Activated gamma-delta T cell (primary cell): ENCODE measurements at regions not wholly inside any gene's neighbourhood (a gene's known extent, or its start where the extent isn't known, plus 50 kb on each side); places are given as distances from the start of the nearest gene placed in this dataset.
"Not testable (repeated sequence)": the region's sequence is repeated elsewhere in the genome, so short reads cannot be mapped to it uniquely, and the experiment has no call there.

ENCODE experiments used
- DNase-seq: peaks from one replicate; lab custom pipeline; 2025; lab: John Stamatoyannopoulos, UW

DNA sequence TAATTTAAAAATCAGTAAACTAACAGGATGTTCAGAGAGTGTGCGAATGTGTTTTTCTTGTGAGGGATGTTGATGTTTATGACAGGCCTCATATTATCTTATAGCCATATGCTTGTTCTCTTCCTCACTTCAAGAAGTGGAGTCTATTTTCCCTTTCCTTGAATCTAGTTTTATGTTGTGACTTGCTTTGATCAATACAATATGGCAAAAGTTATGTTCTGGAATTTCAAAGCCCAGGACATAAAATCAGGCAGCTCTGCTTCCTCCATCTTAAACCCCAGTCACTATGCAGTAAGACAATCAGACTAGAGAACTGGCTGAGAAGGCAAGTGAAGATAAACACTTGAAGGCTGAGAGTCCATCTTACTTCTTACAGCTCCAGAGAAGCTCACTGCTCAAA, 585.1 kb upstream of the NETO1 start:
- DNase-seq: no peak

DNA sequence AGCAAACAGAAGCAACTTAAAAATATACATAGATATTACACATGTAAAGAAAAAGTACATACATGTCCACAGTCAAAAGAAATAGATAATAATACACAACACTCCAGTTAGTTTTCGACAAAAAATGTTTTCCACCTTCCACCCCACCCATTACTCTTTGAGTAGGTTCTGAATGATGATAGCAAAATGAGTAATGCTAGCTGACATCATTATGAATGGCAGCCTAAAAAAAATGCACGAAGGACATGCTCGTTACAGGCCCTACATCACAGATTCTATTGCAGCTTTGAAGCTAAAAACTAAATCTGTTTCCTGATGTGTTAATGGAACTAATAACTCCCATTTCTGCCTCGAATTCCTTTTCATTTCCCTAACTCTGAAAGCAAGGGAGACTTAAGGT, 578.7 kb upstream of the NETO1 start:
- DNase-seq: no peak

DNA sequence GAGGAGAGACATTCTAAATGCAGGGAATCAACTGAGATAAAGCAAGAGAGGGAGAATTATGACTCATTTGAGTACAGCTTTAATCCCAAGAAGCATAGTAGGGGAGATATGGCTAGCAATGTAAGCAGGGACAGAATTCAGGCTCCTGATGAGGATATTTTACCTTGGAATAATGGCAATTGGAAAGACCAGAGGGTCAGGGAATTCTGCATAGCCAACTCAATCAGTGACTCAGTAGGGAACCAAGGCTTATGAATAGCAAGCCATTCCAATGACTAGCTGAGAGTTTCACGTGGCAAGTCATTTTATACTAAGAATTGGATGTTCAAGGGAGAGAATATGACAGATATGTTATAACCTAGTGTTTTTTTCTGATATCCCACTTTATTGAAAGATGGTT, 563.8 kb upstream of the NETO1 start:
- DNase-seq: no peak

- no peak for DNase-seq
Observed at GRCh38 chr18:73421010-73421409, 553.2 kb upstream of the NETO1 start.

- DNase-seq: no peak
Observed at GRCh38 chr18:73419531-73419930, 551.7 kb upstream of the NETO1 start.

GRCh38 chr18:73414598-73414997, 546.8 kb upstream of the NETO1 start:
- DNase-seq: no peak

DNA sequence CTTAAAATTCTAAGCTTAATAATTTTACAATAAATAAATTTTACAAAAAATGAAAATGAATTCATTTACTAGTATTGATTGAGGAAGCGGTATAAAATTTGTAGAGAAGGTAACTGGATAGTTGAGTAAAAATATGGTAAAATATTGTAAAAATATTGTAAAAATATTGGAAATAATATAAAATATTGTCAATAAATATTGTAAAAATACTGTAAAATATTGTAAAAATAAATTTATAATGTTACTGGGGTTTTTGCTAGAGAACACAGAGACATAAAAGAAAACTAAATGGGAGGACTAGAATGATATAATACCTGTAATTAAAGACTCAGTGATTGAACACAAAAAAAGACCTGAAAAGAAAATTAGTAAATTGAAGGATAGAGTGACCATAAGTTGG, 546.3 kb upstream of the NETO1 start:
- DNase-seq: no peak

DNA sequence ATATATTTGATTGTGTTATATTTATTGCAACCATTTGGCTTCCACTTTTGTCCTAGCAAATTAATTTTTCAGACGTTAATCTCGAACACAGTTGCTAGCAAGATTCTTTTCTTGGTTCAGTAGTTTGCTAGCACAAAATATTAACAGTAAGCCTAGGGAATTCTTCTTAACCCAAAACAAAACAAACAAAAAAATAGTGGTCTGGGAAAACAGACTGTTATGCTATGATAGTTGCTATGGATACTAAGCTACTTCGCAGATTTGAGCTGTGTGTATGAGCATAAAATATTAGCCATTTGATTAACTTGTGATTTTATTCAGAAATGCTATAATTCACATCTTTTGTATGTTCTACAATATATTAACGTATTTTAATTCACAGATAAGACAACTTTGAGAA, 541.5 kb upstream of the NETO1 start:
- DNase-seq: no peak

DNA sequence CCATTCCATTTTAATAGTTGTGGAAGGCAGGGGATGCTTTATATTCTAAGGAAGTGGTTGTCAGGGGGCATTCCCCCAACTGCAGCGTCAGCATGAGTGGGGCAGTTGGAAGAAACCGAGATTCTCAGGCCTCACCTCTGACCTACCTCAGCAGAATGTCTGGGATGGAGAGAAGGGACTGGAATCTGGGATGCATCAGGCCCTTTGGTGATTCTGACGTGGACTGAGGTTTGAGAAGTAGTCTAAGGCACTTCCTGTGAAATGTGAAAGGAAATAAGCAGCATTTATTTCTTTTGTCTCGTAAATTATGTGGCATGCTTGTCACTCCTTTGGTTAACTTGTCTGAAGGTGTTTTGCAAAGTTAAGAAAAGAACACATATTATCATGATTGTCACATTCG, 540.7 kb upstream of the NETO1 start:
- no peak for DNase-seq

DNA sequence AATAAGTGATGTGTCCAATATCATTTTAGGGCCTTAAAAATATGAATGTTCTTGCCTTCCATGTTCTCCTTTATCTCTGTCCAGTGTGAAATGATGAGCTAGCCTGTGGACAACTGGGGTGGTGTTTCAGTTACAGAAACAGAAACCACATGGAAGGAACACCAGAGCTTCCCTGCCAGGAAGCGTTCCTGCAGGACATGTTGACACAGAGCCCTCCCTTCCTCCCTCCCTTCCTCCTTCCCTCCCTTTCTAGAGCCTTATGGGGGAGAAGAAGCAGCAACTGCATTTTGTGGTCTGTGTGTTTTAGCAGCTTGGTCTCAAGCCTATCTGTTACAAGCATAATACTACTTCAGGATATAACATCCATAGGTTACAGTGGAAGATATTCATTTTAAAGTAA, 539.7 kb upstream of the NETO1 start:
- DNase-seq: no peak

GRCh38 chr18:73384246-73384645, 516.5 kb upstream of the NETO1 start:
- DNase-seq: no peak

- DNase-seq: no peak
Observed at GRCh38 chr18:73381699-73382036, 513.9 kb upstream of the NETO1 start.

- DNase-seq: no peak
Observed at GRCh38 chr18:73381016-73381698, 513.4 kb upstream of the NETO1 start.

- no peak for DNase-seq
Observed at GRCh38 chr18:73366713-73367112, 498.9 kb upstream of the NETO1 start.

DNA sequence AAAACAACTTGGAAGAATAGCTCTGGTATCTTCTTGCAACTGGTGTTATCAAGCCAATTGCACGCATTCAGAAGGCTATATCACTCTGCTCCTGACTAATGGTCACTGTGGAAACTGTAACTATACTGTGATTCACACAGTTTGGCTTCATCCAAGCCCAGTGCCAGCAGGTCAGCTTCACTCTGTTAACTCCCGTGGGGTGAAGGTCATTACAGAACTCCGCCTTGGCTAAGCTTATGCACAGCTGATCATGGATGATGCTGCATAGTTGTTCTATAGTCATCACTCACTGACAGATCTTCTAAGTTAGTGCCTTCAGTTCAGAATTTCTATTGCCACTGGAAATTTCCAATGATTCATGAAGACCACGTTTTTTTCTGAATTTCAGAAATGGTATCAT, 497.2 kb upstream of the NETO1 start:
- DNase-seq: no peak

DNA sequence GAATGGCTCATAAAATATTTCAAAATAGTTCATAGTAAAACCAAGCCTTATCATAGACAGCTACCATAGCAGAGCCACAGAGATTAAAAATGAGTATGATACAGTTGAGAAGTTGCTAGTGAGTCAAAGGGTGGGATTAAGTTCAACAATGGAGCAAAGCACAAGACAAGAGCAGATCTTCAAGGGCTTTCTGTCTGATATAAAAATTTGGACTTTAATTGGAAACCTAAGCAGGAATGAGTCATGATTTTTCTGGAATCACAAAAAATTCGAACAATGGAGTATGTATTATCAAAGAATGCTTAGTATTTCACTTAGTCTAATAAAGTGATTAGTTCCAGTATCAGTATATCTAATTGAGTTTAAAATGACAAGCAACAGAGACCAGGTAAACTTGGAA, 487.3 kb upstream of the NETO1 start:
- DNase-seq: no peak

- DNase-seq: no peak
Observed at GRCh38 chr18:73352546-73352945, 484.8 kb upstream of the NETO1 start.

DNA sequence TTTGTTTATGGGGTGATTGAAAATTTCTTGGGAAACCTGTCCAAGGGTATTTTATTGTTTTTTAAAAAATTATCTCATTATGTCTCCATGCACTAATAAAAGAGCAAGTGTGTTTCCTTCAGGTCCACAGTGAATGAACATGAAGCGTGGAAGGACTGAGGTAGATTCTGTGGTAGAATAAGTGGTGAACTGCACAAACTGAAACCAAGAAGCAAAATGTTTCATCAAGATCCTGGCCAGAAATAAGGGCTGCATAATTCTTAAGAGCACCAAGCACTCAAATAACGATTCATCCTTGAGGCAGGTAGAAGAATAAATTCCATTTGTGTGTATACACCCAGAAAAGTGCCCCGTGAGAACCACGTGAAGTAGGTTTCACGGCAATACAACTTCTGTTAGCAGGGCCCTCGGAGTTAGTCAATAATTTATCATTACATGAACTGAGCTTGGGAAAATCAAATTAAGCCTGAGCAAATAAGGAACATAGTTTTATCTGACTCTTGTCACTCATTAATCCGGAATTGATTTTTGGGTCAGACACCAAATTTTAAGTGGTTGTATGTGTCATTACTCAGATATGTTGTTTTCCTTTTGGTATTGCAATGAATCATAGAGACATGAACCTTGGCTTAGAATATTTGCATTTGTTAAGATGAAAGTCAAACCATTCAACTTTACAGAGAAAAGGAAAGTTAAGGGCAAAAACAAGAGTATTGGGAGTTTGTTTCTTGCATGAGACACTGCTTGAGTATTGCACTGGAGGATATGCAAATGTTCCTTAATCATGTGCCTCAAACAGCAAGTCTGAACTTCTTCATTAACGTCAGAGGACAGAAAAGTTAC, 472.6 kb upstream of the NETO1 start:
- no peak for DNase-seq

GRCh38 chr18:73331212-73331772, 463.5 kb upstream of the NETO1 start:
- no peak for DNase-seq

GRCh38 chr18:73330106-73330505, 462.3 kb upstream of the NETO1 start:
- not testable (repeated sequence) for DNase-seq

DNA sequence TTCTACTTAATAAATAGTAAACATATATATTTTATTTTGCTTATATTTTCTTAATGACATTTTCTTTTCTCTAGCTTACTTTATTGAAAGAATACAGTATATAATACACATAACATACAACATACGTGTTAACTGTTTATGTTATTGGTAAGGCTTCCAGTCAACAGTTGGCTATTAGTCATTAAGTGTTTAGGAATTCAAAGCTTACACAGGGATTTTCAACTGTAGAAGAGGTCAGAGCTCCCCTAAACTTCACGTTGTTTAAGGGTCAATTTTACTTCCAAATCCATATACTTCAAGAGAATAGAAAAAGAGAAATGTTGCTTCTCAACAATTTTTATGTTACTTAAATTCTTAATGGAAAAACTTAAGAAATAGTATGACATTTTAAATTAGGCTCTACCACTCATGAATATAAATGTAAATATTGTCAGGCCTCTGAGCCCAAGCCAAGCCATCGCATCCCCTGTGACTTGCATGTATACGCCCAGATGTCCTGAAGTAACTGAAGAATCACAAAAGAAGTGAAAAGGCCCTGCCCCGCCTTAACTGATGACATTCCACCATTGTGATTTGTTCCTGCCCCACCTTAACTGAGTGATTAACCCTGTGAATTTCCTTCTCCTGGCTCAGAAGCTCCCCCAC, 456.5 kb upstream of the NETO1 start:
- not testable (repeated sequence) for DNase-seq

DNA sequence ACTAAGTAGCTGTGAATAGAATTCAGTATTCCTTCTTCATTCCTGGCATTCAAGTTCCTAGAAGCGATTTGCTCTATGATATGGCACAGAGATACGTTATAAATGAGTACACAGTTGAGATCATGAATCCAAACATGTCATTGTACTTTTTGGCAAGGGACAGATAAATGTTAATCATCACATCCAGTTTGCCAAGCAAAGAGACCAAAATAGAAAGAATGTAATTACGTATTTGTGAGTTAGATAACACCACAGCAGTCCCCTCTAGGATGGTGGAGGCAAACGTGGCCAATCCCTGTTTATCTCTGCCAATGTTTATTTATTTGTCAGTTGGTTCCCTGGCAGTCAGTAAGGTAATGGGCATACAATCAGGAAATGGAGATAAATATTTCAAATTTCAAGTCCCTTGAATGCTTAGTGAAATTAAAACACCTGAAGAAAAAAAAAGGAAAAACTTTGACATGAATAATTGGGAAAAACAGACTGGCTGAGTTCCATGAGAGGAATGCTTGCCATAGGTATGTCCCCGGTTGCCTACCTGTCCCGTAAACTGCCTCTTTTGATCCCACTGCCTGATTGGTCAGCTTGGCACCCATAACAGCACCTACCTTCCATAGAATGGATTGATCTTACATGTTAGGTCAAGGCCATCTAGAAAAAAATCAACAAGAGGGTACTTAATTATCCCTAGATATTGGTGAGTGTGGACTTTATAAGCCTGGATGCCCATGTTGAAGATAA, 451.1 kb upstream of the NETO1 start:
- no peak for DNase-seq
